Activated CD4-positive, CD25-positive, alpha-beta regulatory T cell treated with anti-CD3 and anti-CD28 coated beads, Interleukin-2, amount 50 U/mL, for 72 hours (primary cell): ENCODE measurements at regions not wholly inside any gene's neighbourhood (a gene's known extent, or its start where the extent isn't known, plus 50 kb on each side); places are given as distances from the start of the nearest gene placed in this dataset.
"Not testable (repeated sequence)": the region's sequence is repeated elsewhere in the genome, so short reads cannot be mapped to it uniquely, and the experiment has no call there.

Experiments used
- DNase-seq: peaks from one replicate; pipeline ENCODE4 v3.0.0; 2021

DNA sequence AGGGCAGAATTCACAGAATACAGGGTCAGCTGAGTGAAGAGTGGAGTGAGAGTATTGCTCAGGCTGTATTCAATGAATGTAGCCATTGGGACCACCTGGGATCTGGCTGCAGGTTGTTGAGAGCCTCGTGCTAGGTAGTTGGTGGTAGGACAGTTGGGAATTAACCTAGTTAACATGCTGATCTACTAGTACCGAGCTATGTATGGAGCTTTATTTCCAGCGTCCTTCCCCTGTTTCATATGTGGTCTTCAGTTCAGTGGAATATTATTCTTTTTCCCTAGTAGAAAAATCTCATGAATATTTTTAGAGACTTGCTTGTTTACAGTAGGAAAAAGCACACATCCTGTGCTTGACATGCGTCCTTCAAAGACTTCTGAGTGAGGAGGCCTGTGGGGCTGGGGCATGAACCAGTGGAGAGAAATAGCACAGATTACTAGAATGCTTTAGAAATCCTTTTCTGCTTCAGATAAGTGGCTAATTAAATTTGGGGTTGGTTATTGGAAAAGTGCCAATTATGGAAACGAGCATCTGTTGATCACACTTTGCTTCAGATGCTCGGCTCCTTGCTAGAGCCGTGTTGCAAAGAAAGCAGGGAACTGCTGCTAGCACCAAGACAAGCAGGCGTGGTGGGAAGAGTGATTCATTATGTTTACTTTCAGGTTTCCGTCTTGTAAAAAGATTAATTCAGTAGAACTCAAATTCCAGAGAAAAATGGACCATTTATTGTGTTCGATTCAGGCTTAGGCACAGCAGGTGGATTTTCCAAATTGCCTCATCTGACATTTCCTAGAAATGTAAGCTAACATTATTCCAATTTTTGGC lies 53.6 kb downstream of the ARF6 start:
- no peak for DNase-seq

GRCh38 chr14:49947506-49947905 lies 54.6 kb downstream of the ARF6 start:
- DNase-seq = no peak

GRCh38 chr14:49950275-49951228 lies 57.7 kb downstream of the ARF6 start:
- no peak for DNase-seq

DNA sequence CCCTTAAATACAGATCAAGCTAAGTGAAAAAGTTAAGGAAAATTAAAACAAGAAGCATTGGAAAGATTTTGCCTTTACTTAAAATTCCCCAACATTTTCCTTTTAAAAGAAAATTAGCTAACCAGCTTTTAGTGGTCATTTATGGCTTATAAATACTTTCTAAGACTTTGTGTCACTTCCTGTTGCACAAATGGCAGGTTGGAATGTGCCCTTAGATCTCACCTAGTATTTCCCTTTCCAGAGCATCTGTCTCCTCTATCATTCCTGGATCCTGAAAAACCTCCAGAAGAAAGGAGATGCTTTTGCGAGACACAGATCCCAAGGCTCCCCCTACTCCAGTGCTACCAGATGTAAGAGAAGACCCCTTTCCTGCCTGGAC lies 58.3 kb downstream of the ARF6 start:
- no peak for DNase-seq

- DNase-seq = no peak
Measured at GRCh38 chr14:49951691-49952345, 58.9 kb downstream of the ARF6 start.

GRCh38 chr14:49953196-49953595 lies 60.3 kb downstream of the ARF6 start:
- DNase-seq = no peak

- no peak for DNase-seq
Measured at GRCh38 chr14:49954171-49954631, 61.3 kb downstream of the ARF6 start.

DNA sequence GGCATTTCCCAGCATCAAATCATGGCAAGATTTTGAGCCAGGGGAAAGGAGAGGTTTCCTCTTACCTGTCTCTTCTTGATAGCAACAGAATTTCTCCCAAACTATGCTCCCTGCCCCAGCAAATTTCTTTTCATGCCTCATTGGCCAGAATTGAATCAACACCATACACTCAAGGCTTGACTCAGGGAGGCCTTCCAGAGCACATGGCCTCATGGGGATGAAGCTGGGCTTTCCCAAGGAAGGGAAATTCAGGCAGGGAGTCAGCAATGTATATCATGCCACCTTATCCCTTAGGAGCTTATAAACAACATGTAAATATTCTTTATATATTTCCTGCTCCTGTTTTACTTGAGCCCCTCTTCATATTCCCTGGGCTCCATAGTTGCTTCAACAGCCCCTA lies 62.1 kb downstream of the ARF6 start:
- no peak for DNase-seq

GRCh38 chr14:49957089-49957852 lies 64.4 kb downstream of the ARF6 start:
- no peak for DNase-seq

- no peak for DNase-seq
Measured at GRCh38 chr14:49959822-49960408, 67.0 kb downstream of the ARF6 start.

- no peak for DNase-seq
Measured at GRCh38 chr14:49960453-49960852, 67.6 kb downstream of the ARF6 start.

GRCh38 chr14:49961270-49962222 lies 68.7 kb downstream of the ARF6 start:
- DNase-seq = no peak

- no peak for DNase-seq
Measured at GRCh38 chr14:49962621-49963020, 69.7 kb downstream of the ARF6 start.

DNA sequence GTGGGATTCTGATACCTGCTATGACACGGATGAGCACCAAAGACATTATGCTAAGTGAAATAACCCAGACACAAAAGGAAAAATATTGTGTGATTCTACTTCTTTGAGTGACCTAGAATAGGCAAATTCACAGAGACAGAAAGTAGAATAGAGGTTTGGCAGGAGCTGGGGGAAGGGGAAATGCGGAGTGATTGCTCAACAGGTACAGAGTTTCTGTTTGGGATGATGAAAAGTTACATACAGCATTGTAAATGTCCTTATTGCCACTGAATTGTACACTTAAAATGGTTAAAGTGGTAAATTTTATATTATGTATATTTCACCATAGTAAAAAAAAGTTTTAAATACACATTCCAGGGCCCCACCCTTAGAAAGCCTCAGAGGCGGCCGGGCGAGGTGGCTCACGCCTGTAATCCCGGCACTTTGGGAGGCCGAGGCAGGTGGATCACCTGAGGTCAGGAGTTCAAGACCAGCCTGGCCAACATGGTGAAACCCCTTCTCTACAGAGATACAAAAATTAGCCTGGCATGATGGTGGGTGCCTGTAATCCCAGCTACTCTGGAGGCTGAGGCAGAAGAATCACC lies 72.3 kb downstream of the ARF6 start:
- DNase-seq = not testable (repeated sequence)

GRCh38 chr14:49966304-49966809 lies 73.5 kb downstream of the ARF6 start:
- DNase-seq = no peak

GRCh38 chr14:49966971-49967630 lies 74.2 kb downstream of the ARF6 start:
- no peak for DNase-seq

GRCh38 chr14:49969961-49970360 lies 77.1 kb downstream of the ARF6 start:
- no peak for DNase-seq

- DNase-seq = no peak
Measured at GRCh38 chr14:49970474-49971147, 77.7 kb downstream of the ARF6 start.
